ENCODE measurements at regions not wholly inside any gene's neighbourhood (a gene's known extent, or its start where the extent isn't known, plus 50 kb on each side); places are given as distances from the start of the nearest gene placed in this dataset.

DNA sequence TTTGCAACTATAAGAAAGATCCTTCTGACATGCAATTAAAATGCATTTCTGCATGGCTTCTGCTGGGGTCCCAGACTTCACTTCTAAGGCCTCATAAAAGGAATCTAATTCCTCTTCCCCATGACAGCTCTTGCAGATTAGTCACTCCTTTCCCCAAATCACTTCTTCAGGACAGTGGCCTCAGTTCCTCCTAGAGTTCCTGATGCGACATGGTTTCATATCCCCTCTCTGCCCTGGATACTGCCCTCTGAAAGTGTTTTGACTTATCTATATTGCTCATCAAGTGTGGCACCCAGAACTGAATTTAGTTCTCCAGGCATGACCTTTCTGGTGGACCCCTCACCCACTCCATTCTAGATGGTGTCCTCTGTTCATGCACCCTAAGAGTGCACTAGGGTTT lies 238.1 kb downstream of the FOXO1 start (continued):
- TF ChIP-seq ZNF217 (IDR thresholded peaks at IDR 0.05) (no peak), CBX5 (IDR thresholded peaks at IDR 0.05; ENCODE audit: low read depth) (no peak), POLR2A (IDR thresholded peaks at IDR 0.05; ENCODE audit: low read depth, low read length) (no peak), CHD1 (IDR thresholded peaks at IDR 0.05; ENCODE audit: low read depth, low read length) (no peak), PML (IDR thresholded peaks at IDR 0.05; ENCODE audit: low read length) (no peak)
- TF ChIP-seq, protein P1, sequence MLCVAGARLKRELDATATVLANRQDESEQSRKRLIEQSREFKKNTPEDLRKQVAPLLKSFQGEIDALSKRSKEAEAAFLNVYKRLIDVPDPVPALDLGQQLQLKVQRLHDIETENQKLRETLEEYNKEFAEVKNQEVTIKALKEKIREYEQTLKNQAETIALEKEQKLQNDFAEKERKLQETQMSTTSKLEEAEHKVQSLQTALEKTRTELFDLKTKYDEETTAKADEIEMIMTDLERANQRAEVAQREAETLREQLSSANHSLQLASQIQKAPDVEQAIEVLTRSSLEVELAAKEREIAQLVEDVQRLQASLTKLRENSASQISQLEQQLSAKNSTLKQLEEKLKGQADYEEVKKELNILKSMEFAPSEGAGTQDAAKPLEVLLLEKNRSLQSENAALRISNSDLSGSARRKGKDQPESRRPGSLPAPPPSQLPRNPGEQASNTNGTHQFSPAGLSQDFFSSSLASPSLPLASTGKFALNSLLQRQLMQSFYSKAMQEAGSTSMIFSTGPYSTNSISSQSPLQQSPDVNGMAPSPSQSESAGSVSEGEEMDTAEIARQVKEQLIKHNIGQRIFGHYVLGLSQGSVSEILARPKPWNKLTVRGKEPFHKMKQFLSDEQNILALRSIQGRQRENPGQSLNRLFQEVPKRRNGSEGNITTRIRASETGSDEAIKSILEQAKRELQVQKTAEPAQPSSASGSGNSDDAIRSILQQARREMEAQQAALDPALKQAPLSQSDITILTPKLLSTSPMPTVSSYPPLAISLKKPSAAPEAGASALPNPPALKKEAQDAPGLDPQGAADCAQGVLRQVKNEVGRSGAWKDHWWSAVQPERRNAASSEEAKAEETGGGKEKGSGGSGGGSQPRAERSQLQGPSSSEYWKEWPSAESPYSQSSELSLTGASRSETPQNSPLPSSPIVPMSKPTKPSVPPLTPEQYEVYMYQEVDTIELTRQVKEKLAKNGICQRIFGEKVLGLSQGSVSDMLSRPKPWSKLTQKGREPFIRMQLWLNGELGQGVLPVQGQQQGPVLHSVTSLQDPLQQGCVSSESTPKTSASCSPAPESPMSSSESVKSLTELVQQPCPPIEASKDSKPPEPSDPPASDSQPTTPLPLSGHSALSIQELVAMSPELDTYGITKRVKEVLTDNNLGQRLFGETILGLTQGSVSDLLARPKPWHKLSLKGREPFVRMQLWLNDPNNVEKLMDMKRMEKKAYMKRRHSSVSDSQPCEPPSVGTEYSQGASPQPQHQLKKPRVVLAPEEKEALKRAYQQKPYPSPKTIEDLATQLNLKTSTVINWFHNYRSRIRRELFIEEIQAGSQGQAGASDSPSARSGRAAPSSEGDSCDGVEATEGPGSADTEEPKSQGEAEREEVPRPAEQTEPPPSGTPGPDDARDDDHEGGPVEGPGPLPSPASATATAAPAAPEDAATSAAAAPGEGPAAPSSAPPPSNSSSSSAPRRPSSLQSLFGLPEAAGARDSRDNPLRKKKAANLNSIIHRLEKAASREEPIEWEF (IDR thresholded peaks at IDR 0.05; ENCODE audit: insufficient replicate concordance, low read depth, low read length) = no peak

DNA sequence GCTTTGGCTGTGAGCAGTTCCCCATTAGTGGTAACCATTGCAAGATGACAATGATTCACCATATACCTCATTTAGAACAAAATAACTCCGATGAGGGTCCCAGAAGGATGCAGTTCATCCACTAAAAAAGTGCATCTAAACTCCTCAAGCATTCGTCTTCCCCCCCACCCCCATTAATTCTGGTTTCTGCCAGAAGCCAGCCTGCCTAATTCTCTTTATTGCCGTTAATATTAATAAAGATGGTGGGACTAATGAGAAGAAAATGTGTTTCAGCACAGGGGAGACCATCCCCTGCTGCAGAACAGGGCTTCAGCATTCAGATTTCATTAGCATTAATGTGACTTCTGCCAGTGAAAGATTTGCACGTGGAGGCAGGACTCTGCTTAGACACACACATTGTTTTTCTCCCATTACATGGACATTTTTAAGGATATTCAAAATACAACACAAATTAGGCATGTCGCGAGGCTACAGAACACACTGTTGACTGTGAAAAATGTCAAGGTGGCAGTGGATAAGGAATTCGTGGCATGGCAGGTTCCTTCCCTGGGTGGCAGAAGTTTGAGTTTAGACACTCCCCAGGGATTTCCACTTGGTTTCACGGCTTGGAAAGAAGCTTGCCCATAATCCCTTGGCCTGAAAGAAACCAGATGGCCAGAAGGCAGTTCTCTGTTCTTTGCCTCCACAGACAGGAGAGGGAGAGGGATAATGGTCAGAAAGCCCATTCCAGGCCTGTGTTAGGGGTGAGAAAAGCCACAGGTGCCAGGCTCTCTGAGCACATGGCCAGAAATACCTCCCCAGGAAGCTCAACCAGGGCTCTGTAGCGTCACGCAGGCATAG lies 236.5 kb downstream of the FOXO1 start:
- no peaks in the 10 kb centered on the region for H3K79me2 ChIP-seq (ENCODE audit: control insufficient read depth, insufficient read depth, low read length)
- ChIA-PET SMC1A (ENCODE audit: uncharacterized antibody, unreplicated experiment) (interaction anchor here (3.8 kb wide), 1 partner anchor 14 kb away, joined by 24 read pairs; no protein-coding TSS in a partner anchor), POLR2A (no interaction called here), RAD21 (ENCODE audit: unreplicated experiment) (no interaction called here), CTCF (no interaction called here)
- ATAC-seq (no peak), FAIRE-seq (no peak), DNase-seq (ENCODE audit: low read depth, low spot score) (no peak)
- H3K27ac ChIP-seq (ENCODE audit: control insufficient read depth, insufficient read depth) = no peak overlapping the region
- no peak overlapping the region for H2AFZ ChIP-seq (ENCODE audit: control insufficient read depth, low read depth, low read length)
- no peak overlapping the region for H3K4me3 ChIP-seq
- in situ Hi-C loops (cut with MboI) = no loop called here
- 70% methylated on average over 10 of the region's 10 CpGs for WGBS (ENCODE audit: insufficient coverage, insufficient replicate concordance, low lambda C conversion rate, missing lambda C conversion rate)
- H3K9me3 ChIP-seq (replicated peaks; ENCODE audit: control insufficient read depth, insufficient read depth, low read length) = no peaks in the 10 kb centered on the region; the same call in 2 of the 3 replicates
- no peak overlapping the region for H3K4me2 ChIP-seq (ENCODE audit: control insufficient read depth, insufficient read depth)
- no peaks in the 10 kb centered on the region for H3K36me3 ChIP-seq (ENCODE audit: control insufficient read depth in 2 of 2, insufficient read depth in 2 of 2, low read length in 1 of 2)
- intact Hi-C loops (cut with micrococcal nuclease; ENCODE audit: unreplicated experiment) = no loop called here
- no TSS peak for BruUV-seq (replicated peaks)
- peaks cover 15% of the 10 kb centered on the region for H3K4me1 ChIP-seq (ENCODE audit: control insufficient read depth, insufficient read depth, low read length)
- H3K27me3 ChIP-seq (replicated peaks in 1 of 2; ENCODE audit: control insufficient read depth in 2 of 2, insufficient read depth in 2 of 2, low read length in 1 of 2) = no peaks in the 10 kb centered on the region
- no peak overlapping the region for H3K9ac ChIP-seq (ENCODE audit: control insufficient read depth, insufficient read depth, low read length)
- no peaks in the 10 kb centered on the region for H4K20me1 ChIP-seq (ENCODE audit: control insufficient read depth, insufficient read depth)
- TF ChIP-seq, protein P2, sequence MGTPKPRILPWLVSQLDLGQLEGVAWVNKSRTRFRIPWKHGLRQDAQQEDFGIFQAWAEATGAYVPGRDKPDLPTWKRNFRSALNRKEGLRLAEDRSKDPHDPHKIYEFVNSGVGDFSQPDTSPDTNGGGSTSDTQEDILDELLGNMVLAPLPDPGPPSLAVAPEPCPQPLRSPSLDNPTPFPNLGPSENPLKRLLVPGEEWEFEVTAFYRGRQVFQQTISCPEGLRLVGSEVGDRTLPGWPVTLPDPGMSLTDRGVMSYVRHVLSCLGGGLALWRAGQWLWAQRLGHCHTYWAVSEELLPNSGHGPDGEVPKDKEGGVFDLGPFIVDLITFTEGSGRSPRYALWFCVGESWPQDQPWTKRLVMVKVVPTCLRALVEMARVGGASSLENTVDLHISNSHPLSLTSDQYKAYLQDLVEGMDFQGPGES (IDR thresholded peaks at IDR 0.05) = no peak
- TF ChIP-seq BHLHE40 (IDR thresholded peaks at IDR 0.05; ENCODE audit: borderline replicate concordance in 1 of 2, low read depth in 2 of 2, low read length in 1 of 2) (no peak), IRF4 (IDR thresholded peaks at IDR 0.05; ENCODE audit: low read depth, low read length) (no peak)
- TF ChIP-seq, protein P1 (IDR thresholded peaks at IDR 0.05; ENCODE audit: insufficient replicate concordance, low read depth, low read length) = no peak
